LNCaP clone FGC (cell line): ENCODE measurements at regions not wholly inside any gene's neighbourhood (a gene's known extent, or its start where the extent isn't known, plus 50 kb on each side); places are given as distances from the start of the nearest gene placed in this dataset.

ENCODE experiments used
- DNase-seq: peaks from one replicate; pipeline ENCODE4 v3.0.0-alpha.2; 2011; ENCODE audit warnings: low read depth
- H3K4me3 ChIP-seq: 2 replicates; pipeline ENCODE4 v1.5.1; 2011; ENCODE audit warnings: mild to moderate bottlenecking, low read depth, low read length, control low read depth
- TF ChIP-seq, protein P1 (sequence below): IDR thresholded peaks from 2 replicates; pipeline ENCODE4 v1.5.1; 2012; ENCODE audit warnings: mild to moderate bottlenecking; ENCODE audit not compliant: control insufficient read depth, insufficient read depth; ENCODE audit errors: extremely low read depth

DNA sequence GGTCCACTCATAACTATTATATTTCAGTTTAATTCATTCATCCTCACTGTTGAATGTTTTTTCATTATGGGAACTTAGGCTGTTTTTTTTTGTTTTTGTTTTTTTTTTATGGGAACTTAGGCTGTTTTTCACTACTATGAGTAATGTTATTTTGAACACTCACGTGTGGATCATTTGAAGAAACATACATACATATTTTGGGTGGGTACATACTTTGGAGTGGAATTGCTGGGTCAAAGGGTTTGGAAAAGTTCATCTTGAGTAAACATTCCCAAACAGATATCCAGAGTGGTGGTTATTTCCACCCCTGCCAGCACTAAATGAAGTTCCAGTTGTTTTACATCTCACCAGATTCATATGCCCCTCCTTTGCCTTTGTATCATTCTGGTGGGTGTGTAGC lies 584.4 kb downstream of the PSAT1 start:
- TF ChIP-seq, protein P1, sequence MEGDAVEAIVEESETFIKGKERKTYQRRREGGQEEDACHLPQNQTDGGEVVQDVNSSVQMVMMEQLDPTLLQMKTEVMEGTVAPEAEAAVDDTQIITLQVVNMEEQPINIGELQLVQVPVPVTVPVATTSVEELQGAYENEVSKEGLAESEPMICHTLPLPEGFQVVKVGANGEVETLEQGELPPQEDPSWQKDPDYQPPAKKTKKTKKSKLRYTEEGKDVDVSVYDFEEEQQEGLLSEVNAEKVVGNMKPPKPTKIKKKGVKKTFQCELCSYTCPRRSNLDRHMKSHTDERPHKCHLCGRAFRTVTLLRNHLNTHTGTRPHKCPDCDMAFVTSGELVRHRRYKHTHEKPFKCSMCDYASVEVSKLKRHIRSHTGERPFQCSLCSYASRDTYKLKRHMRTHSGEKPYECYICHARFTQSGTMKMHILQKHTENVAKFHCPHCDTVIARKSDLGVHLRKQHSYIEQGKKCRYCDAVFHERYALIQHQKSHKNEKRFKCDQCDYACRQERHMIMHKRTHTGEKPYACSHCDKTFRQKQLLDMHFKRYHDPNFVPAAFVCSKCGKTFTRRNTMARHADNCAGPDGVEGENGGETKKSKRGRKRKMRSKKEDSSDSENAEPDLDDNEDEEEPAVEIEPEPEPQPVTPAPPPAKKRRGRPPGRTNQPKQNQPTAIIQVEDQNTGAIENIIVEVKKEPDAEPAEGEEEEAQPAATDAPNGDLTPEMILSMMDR, result no peak
- no peak for DNase-seq
- H3K4me3 ChIP-seq, result no peak overlapping the region

- DNase-seq, result no peak
- H3K4me3 ChIP-seq, result no peak overlapping the region
- TF ChIP-seq, protein P1, result no peak
Measured at GRCh38 chr9:78882481-78882880, 585.6 kb downstream of the PSAT1 start.

DNA sequence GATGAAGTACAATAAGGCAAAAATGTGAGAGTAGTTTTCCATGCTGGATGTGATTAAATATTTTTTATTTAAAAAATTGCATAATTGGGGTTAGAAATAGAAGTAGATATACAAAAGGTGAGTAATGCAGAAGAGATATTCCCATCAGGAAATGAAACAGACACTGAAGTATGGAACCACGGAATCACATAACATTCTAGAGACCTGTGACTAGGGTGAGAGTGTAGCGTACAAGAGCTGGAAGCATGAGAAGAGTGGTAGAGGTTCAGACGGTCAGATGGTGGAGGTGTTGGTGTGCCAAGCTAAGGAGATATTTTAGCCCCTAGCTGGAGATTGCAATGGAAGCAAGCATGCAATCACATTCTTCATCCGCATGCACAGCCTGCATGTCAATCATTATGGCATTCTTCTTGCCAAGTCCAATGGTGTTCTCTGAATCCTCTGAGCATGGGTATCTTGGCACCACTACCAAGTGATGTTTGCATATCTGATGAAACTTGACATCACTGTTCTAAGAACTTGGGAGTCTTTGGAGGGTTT lies 587.8 kb downstream of the PSAT1 start:
- TF ChIP-seq, protein P1, result no peak
- DNase-seq, result no peak

DNA sequence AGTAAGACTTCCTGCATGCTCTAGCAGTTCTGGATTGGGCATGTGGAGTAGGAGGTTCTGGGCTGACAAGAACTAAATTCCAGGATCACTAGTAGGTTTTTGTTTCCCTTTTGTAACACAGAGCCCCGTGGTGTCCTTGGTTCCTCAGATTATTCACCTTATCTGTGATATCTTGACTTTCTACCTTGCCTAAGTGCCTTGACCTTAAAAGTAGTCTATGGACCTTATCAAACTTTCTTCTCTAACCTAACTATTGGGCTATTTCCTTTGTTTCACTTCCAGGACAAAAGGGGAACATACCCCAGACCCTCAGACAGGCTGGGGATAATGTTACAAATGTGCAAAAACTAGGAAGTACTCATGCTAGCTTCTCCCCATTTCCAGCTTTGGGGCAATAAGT lies 595.3 kb downstream of the PSAT1 start:
- DNase-seq, result no peak
- H3K4me3 ChIP-seq, result no peak overlapping the region
- TF ChIP-seq, protein P1, result no peak

More for the DNA sequence above, 587.8 kb downstream of the PSAT1 start:
- H3K4me3 ChIP-seq, result no peak overlapping the region

- DNase-seq, result no peak
- H3K4me3 ChIP-seq, result no peak overlapping the region
- TF ChIP-seq, protein P1, result no peak
Measured at GRCh38 chr9:78892769-78893168, 595.8 kb downstream of the PSAT1 start.

GRCh38 chr9:78893774-78894401 lies 597.0 kb downstream of the PSAT1 start:
- TF ChIP-seq, protein P1, result no peak
- H3K4me3 ChIP-seq, result no peak overlapping the region
- DNase-seq, result no peak

GRCh38 chr9:78896479-78896878 lies 599.6 kb downstream of the PSAT1 start:
- TF ChIP-seq, protein P1, result no peak
- no peak overlapping the region for H3K4me3 ChIP-seq

More at GRCh38 chr9:78896479-78896878, 599.6 kb downstream of the PSAT1 start:
- DNase-seq, result no peak
